ENCODE measurements at regions not wholly inside any gene's neighbourhood (a gene's known extent, or its start where the extent isn't known, plus 50 kb on each side); places are given as distances from the start of the nearest gene placed in this dataset.
"Not testable (repeated sequence)": the region's sequence is repeated elsewhere in the genome, so short reads cannot be mapped to it uniquely, and the experiment has no call there.

DNA sequence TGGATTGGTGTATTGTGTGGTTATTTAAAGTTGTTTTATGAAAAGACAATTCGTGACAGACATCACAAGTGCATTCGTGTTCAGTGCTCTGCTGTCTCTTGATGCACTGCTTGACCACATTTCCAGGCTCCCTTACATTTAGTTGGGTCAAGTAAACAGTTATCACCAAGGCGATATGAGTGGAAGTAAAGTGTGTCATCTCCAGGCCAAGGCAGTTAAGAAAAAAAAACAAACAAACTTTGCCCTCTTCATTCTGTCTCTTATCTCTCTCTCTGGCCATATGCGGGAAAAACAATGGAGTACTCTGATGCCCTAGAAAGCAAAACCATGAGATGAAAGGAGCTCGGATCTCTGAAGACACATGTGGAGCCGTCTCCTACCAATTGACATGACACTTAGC lies 131.1 kb downstream of the DSEL start:
- Histone ChIP-seq H3K9me3 (no peaks in the 10 kb centered on the region), H3K36me3 (replicated peaks in 1 of 2; ENCODE audit: insufficient read depth in 1 of 2, low read depth in 2 of 2) (no peaks in the 10 kb centered on the region), H3K4me1 (no peaks in the 10 kb centered on the region), H3K27ac (no peak overlapping the region), H3K27me3 (no peaks in the 10 kb centered on the region), H3K4me3 (no peak overlapping the region)
- intact Hi-C loops (cut with DNase I): no loop called here
- ATAC-seq (no peak), DNase-seq (no peak)
- TF ChIP-seq POLR2A (IDR thresholded peaks at IDR 0.05): no peak
- 18 to 31% methylated on average over 6 of the region's 6 CpGs for WGBS, 2 donors

DNA sequence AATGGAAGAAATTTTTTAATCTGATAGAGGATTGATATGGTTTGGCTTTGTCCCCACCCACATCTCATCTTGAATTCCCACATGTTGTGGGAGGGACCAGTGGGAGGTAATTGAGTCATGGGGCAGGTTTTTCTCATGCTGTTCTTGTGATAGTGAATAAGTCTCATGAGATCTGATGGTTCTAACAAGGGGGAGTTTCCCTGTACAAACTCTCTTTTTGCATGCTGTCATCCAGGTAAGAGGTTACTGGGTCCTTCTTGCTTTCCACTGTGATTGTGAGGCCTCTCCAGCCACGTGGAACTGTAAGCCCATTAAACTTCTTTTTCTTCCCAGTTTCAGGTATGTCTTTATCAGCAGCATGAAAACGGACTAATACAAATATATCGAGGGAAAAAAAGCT lies 132.5 kb downstream of the DSEL start:
- H3K27ac ChIP-seq; H3K4me1 ChIP-seq; intact Hi-C loops (cut with DNase I); ATAC-seq; H3K4me3 ChIP-seq; H3K36me3 ChIP-seq (replicated peaks in 1 of 2; ENCODE audit: insufficient read depth in 1 of 2, low read depth in 2 of 2); H3K9me3 ChIP-seq; H3K27me3 ChIP-seq; DNase-seq: not testable (repeated sequence)
- WGBS, 2 donors: 45 to 46% methylated on average over 3 of the region's 3 CpGs

DNA sequence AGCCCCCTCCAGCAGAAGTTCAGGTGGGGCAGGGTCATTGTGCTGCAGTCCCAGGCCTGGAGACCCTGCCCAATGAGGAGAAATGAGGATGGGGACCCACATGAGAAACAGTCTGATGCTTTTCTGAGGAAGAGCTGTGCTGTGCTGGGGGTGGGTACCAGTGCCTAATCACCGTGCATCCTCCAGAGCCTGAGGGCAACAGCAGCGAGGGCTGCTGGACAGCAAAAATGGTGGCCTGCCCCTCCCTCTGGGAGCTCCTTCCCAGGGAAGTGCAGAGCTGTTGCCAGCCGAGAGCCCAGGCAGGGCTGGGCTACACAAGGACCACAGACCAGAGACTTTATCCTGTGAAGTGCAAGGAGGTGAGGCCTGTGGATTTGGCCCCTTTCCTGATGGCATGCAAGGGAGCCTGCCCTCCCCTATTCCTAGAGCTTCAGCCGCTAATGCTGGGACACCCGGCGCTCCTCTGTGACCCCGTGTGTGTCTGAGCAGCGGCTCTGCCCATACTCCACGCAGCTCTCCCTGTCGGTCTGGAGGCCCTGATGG lies 134.8 kb downstream of the DSEL start:
- TF ChIP-seq, protein P1, sequence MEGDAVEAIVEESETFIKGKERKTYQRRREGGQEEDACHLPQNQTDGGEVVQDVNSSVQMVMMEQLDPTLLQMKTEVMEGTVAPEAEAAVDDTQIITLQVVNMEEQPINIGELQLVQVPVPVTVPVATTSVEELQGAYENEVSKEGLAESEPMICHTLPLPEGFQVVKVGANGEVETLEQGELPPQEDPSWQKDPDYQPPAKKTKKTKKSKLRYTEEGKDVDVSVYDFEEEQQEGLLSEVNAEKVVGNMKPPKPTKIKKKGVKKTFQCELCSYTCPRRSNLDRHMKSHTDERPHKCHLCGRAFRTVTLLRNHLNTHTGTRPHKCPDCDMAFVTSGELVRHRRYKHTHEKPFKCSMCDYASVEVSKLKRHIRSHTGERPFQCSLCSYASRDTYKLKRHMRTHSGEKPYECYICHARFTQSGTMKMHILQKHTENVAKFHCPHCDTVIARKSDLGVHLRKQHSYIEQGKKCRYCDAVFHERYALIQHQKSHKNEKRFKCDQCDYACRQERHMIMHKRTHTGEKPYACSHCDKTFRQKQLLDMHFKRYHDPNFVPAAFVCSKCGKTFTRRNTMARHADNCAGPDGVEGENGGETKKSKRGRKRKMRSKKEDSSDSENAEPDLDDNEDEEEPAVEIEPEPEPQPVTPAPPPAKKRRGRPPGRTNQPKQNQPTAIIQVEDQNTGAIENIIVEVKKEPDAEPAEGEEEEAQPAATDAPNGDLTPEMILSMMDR (IDR thresholded peaks at IDR 0.05): no peak
- Histone ChIP-seq H3K36me3 (replicated peaks in 1 of 2; ENCODE audit: insufficient read depth in 1 of 2, low read depth in 2 of 2) (no peaks in the 10 kb centered on the region), H3K4me1 (no peaks in the 10 kb centered on the region), H3K9me3 (no peaks in the 10 kb centered on the region), H3K27me3 (no peaks in the 10 kb centered on the region), H3K4me3 (no peak overlapping the region), H3K27ac (no peak overlapping the region)
- WGBS, 2 donors: 80 to 89% methylated on average over 5 to 10 of the region's 10 CpGs
- no peak for ATAC-seq
- intact Hi-C loops (cut with DNase I): no loop called here
- no peak for DNase-seq

GRCh38 chr18:67380867-67381266 lies 135.7 kb downstream of the DSEL start:
- ATAC-seq (no peak), DNase-seq (no peak)
- Histone ChIP-seq H3K27me3 (no peaks in the 10 kb centered on the region), H3K4me1 (no peaks in the 10 kb centered on the region), H3K27ac (no peak overlapping the region), H3K4me3 (no peak overlapping the region), H3K9me3 (no peaks in the 10 kb centered on the region), H3K36me3 (replicated peaks in 1 of 2; ENCODE audit: insufficient read depth in 1 of 2, low read depth in 2 of 2) (no peaks in the 10 kb centered on the region)
- intact Hi-C loops (cut with DNase I): no loop called here
- TF ChIP-seq POLR2A (IDR thresholded peaks at IDR 0.05): no peak
- TF ChIP-seq, protein P1 (IDR thresholded peaks at IDR 0.05): no peak
- 65 to 73% methylated on average over 2 to 3 of the region's 3 CpGs for WGBS, 2 donors

GRCh38 chr18:67379981-67380380 lies 136.5 kb downstream of the DSEL start:
- 68 to 73% methylated on average over 2 of the region's 2 CpGs for WGBS, 2 donors
- intact Hi-C loops (cut with DNase I): no loop called here

DNA sequence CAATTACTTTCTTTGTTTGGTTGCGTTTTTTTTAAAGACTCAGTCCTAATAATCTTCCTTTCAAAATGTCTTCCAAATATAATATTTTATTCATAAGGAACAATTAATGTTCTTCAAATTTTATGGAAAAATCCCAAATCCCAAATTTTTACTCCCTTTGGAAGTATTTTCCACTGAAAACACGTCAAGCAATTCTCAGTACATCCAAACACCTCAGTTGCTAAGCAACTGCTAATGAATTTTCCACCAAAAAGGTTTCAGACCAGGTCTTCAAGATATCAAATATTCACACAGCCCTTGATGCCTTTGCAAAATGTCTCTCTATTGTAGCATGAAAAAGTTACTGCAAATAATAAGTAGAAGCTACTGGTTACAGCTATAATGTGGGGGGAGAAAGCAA lies 140.1 kb downstream of the DSEL start:
- 38 to 45% methylated on average over 2 of the region's 2 CpGs for WGBS, 2 donors
- ATAC-seq (no peak), DNase-seq (no peak)
- Histone ChIP-seq H3K9me3 (no peaks in the 10 kb centered on the region), H3K4me1 (no peaks in the 10 kb centered on the region), H3K36me3 (replicated peaks in 1 of 2; ENCODE audit: insufficient read depth in 1 of 2, low read depth in 2 of 2) (no peaks in the 10 kb centered on the region), H3K27ac (no peak overlapping the region), H3K27me3 (no peaks in the 10 kb centered on the region), H3K4me3 (no peak overlapping the region)
- no peak for TF ChIP-seq POLR2A (IDR thresholded peaks at IDR 0.05)
- TF ChIP-seq, protein P1 (IDR thresholded peaks at IDR 0.05): no peak
- intact Hi-C loops (cut with DNase I): no loop called here

More at GRCh38 chr18:67379981-67380380, 136.5 kb downstream of the DSEL start:
- ATAC-seq: no peak
- H3K4me1 ChIP-seq: no peaks in the 10 kb centered on the region
- H3K9me3 ChIP-seq: no peaks in the 10 kb centered on the region
- H3K27ac ChIP-seq: no peak overlapping the region
- TF ChIP-seq POLR2A (IDR thresholded peaks at IDR 0.05): no peak
- TF ChIP-seq, protein P1 (IDR thresholded peaks at IDR 0.05): no peak
- no peaks in the 10 kb centered on the region for H3K27me3 ChIP-seq
- no peaks in the 10 kb centered on the region for H3K36me3 ChIP-seq (replicated peaks in 1 of 2; ENCODE audit: insufficient read depth in 1 of 2, low read depth in 2 of 2)
- DNase-seq: no peak
- no peak overlapping the region for H3K4me3 ChIP-seq
